Lower leg skin (tissue), 3 donors: ENCODE measurements at regions not wholly inside any gene's neighbourhood (a gene's known extent, or its start where the extent isn't known, plus 50 kb on each side); places are given as distances from the start of the nearest gene placed in this dataset.

Experiments
- POLR2A ChIP-seq, 2 donors: fragments of 450-650 bp; IDR thresholded peaks; one replicate each; pipeline ENCODE4 v1.6.1; 2016 to 2017; ENCODE audit warnings: antibody characterized with exemption in 2 of 2, mild to moderate bottlenecking in 1 of 2, moderate library complexity in 1 of 2
- TF ChIP-seq, protein P1 (sequence below), 3 donors: fragments of 450-650 bp; IDR thresholded peaks; one replicate each; pipeline ENCODE4 v1.5.1; 2016; ENCODE audit warnings: antibody characterized with exemption in 3 of 3, mild to moderate bottlenecking in 3 of 3, moderate library complexity in 2 of 3

DNA sequence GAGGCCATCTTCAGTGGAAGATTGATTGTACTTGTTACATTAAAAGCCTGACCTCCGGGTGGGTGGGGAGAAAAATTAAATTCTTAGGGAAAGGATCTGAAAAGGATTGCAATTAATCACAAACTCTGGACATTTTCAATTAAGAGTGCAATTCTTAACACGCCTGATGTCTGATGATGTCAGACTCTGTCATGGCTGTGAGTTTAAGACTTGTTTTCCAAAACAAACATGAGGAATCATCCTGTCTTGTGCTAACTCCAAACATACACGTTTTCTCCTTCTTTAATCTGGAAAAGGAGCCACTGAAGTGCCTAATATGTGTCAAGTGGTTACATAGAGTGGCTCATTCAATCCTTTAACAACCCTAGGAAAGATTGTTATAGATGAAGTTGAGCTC is 60.4 kb upstream of the SMIM23 start:
- TF ChIP-seq, protein P1, sequence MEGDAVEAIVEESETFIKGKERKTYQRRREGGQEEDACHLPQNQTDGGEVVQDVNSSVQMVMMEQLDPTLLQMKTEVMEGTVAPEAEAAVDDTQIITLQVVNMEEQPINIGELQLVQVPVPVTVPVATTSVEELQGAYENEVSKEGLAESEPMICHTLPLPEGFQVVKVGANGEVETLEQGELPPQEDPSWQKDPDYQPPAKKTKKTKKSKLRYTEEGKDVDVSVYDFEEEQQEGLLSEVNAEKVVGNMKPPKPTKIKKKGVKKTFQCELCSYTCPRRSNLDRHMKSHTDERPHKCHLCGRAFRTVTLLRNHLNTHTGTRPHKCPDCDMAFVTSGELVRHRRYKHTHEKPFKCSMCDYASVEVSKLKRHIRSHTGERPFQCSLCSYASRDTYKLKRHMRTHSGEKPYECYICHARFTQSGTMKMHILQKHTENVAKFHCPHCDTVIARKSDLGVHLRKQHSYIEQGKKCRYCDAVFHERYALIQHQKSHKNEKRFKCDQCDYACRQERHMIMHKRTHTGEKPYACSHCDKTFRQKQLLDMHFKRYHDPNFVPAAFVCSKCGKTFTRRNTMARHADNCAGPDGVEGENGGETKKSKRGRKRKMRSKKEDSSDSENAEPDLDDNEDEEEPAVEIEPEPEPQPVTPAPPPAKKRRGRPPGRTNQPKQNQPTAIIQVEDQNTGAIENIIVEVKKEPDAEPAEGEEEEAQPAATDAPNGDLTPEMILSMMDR (IDR thresholded peaks at IDR 0.05) = no peak
- no peak for TF ChIP-seq POLR2A (IDR thresholded peaks at IDR 0.05)
